Breast epithelium (tissue), 3 donors: ENCODE measurements at regions not wholly inside any gene's neighbourhood (a gene's known extent, or its start where the extent isn't known, plus 50 kb on each side); places are given as distances from the start of the nearest gene placed in this dataset.

Experiments used
- POLR2AphosphoS5 ChIP-seq, 3 donors: sonication (generic); formaldehyde crosslinking; IDR thresholded peaks; one replicate each; pipeline ENCODE4 v1.6.1; 2017; ENCODE audit warnings: antibody characterized with exemption in 3 of 3
- TF ChIP-seq, protein P1 (sequence below), 3 donors: fragments of 450-650 bp; IDR thresholded peaks; one replicate each; pipeline ENCODE4 v1.5.1; 2016 to 2017; ENCODE audit warnings: antibody characterized with exemption in 3 of 3, mild to moderate bottlenecking in 3 of 3, moderate library complexity in 3 of 3

DNA sequence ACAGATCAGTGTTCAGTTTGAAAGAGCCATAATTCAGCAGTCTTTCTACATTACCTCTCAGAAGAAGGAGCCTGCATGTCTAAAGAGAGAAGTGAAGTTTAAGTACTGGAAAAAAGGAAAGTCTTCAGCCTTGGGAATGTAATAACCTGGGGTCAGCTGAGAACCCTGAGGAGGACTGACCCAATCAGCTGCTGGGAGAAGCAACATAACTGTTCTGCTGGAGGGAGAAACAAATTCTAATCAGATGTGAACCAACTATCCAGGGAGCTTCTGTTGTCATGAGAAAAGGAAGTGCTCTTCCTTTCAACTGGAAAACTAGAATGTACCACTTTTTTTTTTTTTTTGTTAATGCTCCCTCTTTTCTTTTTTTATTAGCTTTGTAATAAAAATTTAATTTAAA lies 64.5 kb upstream of the PDE5A start:
- TF ChIP-seq, protein P1, sequence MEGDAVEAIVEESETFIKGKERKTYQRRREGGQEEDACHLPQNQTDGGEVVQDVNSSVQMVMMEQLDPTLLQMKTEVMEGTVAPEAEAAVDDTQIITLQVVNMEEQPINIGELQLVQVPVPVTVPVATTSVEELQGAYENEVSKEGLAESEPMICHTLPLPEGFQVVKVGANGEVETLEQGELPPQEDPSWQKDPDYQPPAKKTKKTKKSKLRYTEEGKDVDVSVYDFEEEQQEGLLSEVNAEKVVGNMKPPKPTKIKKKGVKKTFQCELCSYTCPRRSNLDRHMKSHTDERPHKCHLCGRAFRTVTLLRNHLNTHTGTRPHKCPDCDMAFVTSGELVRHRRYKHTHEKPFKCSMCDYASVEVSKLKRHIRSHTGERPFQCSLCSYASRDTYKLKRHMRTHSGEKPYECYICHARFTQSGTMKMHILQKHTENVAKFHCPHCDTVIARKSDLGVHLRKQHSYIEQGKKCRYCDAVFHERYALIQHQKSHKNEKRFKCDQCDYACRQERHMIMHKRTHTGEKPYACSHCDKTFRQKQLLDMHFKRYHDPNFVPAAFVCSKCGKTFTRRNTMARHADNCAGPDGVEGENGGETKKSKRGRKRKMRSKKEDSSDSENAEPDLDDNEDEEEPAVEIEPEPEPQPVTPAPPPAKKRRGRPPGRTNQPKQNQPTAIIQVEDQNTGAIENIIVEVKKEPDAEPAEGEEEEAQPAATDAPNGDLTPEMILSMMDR (IDR thresholded peaks at IDR 0.05), result no peak
- no peak for TF ChIP-seq POLR2AphosphoS5 (IDR thresholded peaks at IDR 0.05)
